ENCODE measurements at regions not wholly inside any gene's neighbourhood (a gene's known extent, or its start where the extent isn't known, plus 50 kb on each side); places are given as distances from the start of the nearest gene placed in this dataset.

- Histone ChIP-seq H3K27me3 (replicated peaks in 1 of 2; ENCODE audit: control insufficient read depth in 2 of 2, insufficient read depth in 2 of 2, low read length in 1 of 2) (no peaks in the 10 kb centered on the region), H3K9me3 (replicated peaks; ENCODE audit: control insufficient read depth, insufficient read depth, low read length) (no peaks in the 10 kb centered on the region), H2AFZ (ENCODE audit: control insufficient read depth, low read depth, low read length) (no peak overlapping the region), H3K27ac (ENCODE audit: control insufficient read depth, insufficient read depth) (no peak overlapping the region), H3K36me3 (ENCODE audit: control insufficient read depth in 2 of 2, insufficient read depth in 2 of 2, low read length in 1 of 2) (no peaks in the 10 kb centered on the region), H4K20me1 (ENCODE audit: control insufficient read depth, insufficient read depth) (no peaks in the 10 kb centered on the region), H3K9ac (ENCODE audit: control insufficient read depth, insufficient read depth, low read length) (no peak overlapping the region), H3K4me2 (ENCODE audit: control insufficient read depth, insufficient read depth) (no peak overlapping the region), H3K4me3 (no peak overlapping the region), H3K4me1 (ENCODE audit: control insufficient read depth, insufficient read depth, low read length) (no peaks in the 10 kb centered on the region), H3K79me2 (ENCODE audit: control insufficient read depth, insufficient read depth, low read length) (no peaks in the 10 kb centered on the region)
- FAIRE-seq, result no peak
- ChIA-PET POLR2A (no interaction called here), RAD21 (ENCODE audit: unreplicated experiment) (interaction anchor here (0.6 kb wide), 1 partner anchor 75 kb away, joined by 3 read pairs; no protein-coding TSS in a partner anchor), CTCF (no interaction called here), SMC1A (ENCODE audit: uncharacterized antibody, unreplicated experiment) (interaction anchor here (1.7 kb wide), 1 partner anchor 44 kb away, joined by 3 read pairs; no protein-coding TSS in a partner anchor)
- DNase-seq (ENCODE audit: low read depth, low spot score), result no peak
- BruUV-seq (replicated peaks), result no TSS peak
- TF ChIP-seq ATF3 (IDR thresholded peaks at IDR 0.05; ENCODE audit: borderline replicate concordance, extremely low read depth, low read depth, low read length) (no peak), RELA (IDR thresholded peaks at IDR 0.05; ENCODE audit: borderline replicate concordance, partially characterized antibody) (no peak), JUNB (IDR thresholded peaks at IDR 0.05) (no peak), E2F8 (IDR thresholded peaks at IDR 0.05; ENCODE audit: low read depth, partially characterized antibody) (no peak), CEBPB (IDR thresholded peaks at IDR 0.05; ENCODE audit: borderline replicate concordance in 1 of 2, low read depth in 2 of 2, low read length in 2 of 2) (no peak), FOS (IDR thresholded peaks at IDR 0.05; ENCODE audit: borderline replicate concordance, extremely low read depth, insufficient read length) (no peak), NFYA (IDR thresholded peaks at IDR 0.05; ENCODE audit: borderline replicate concordance, low read depth, low read length) (no peak), SIX5 (IDR thresholded peaks at IDR 0.05; ENCODE audit: low read depth, low read length, severe bottlenecking) (no peak), WRNIP1 (IDR thresholded peaks at IDR 0.05; ENCODE audit: borderline replicate concordance, low read depth, low read length) (no peak), RUNX3 (IDR thresholded peaks at IDR 0.05; ENCODE audit: low read length) (no peak), NRF1 (conservative IDR thresholded peaks at IDR 0.05; ENCODE audit: low read depth, low read length) (no peak), BRCA1 (IDR thresholded peaks at IDR 0.05; ENCODE audit: low read depth, low read length) (no peak), ESRRA (IDR thresholded peaks at IDR 0.05; ENCODE audit: low read length) (no peak), SP1 (IDR thresholded peaks at IDR 0.05; ENCODE audit: low read depth, low read length) (no peak), KLF5 (IDR thresholded peaks at IDR 0.05; ENCODE audit: partially characterized antibody) (no peak), MEF2B (IDR thresholded peaks at IDR 0.05; ENCODE audit: partially characterized antibody, poor library complexity, severe bottlenecking) (no peak), NR2C2 (IDR thresholded peaks at IDR 0.05; ENCODE audit: borderline replicate concordance, control insufficient read depth, insufficient read length, low read depth) (no peak), ZBTB33 (IDR thresholded peaks at IDR 0.05) (no peak)
- intact Hi-C loops (cut with micrococcal nuclease; ENCODE audit: unreplicated experiment), result no loop called here
- in situ Hi-C loops (cut with MboI), result no loop called here
- WGBS (ENCODE audit: insufficient coverage, insufficient replicate concordance, low lambda C conversion rate, missing lambda C conversion rate), result 76% methylated on average over 3 of the region's 3 CpGs
- no peak for ATAC-seq
These were observed 376.4 kb upstream of the FAM98A start for GRCh38 chr2:33975498-33975897.

Data from GM12878 (cell line).